HK-2 (cell line): ENCODE measurements at regions not wholly inside any gene's neighbourhood (a gene's known extent, or its start where the extent isn't known, plus 50 kb on each side); places are given as distances from the start of the nearest gene placed in this dataset.
A peak's percentile ranks its signal among the peaks of the same experiment; 100 is the strongest.

Experiments used
- DNase-seq: peaks from one replicate; pipeline ENCODE4 v3.0.0-alpha.2; 2018; ENCODE audit not compliant: unreplicated experiment

DNA sequence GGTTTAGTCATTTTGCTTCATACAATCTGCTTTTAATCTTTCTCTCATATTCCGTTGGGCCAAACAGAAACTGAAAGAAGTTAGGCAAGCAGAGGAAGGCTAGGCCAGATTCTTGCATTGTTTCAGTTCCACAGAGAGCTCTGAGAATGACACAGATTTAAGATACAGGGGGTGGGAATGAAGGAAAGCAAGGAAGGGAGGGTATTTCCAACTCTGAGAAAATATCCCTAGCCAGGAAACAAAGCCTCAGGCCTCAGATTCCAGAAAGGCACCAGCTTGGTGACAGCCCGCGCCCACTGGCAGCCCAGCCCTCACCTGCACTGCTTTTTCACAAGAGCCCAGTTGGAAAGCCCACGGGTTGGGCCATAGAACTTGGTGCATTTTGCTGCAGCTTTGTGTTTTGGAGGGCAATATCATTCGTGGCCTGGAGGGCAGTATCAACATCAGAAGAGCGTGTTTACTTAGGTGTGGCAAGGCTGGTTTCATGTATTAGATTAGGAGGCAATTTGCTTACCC lies 63.5 kb downstream of the ENC1 start:
- no peak for DNase-seq

DNA sequence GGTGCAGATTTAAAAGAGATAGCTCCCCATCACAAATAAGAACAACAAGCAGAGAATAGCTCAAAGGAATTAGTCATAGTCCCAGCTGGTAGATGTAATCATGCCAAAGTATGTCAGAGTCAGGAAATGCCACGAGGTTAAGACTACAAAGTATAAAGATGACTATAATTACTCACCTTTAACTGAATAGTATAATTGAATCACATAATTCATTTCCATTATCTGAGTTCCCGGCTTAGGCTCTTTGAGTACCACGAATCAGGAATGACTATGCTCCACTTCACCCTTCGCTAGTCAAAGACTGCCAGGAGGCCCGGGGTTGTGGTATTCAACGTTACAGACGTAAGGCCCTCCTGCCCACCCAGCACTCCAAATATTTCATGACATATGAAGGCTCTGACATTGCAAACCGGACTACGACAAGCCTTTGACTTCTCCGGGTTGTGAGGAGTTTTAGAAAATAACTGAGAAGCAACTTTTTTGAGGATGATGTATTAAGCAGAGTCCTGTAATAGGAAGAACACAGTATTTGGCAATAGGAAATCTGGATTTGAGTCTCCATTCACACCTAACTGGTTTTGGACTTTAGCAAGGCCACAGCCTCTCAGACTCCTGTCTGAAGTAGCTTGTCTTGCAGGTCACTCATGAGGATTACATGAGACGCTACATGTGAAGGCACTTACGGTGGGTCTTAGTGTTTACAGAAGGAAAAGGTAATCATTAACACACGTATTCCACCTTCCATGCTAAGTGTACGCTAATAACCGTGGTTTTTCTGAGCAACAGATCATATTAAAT lies 64.6 kb downstream of the ENC1 start:
- DNase-seq, result peak; percentile 38

DNA sequence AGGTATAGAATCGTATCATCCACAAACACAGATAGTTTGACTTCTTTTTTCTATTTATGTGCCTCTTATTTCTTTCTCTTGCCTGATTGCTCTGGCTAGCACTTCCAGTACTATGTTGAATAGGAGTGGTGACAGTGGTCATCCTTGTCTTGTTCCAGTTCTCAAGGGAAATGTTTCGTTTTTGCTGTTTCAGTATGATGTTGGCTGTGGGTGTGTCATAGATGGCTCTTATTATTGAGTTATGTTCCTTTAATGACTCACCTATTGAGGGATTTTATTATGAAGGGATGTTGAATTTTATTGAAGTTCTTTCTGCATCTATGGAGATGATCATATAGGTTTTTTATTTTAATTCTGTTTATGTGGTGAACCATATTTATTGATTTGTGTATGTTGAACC lies 70.3 kb downstream of the ENC1 start:
- DNase-seq, result no peak

GRCh38 chr5:74567411-74567995 lies 73.0 kb downstream of the ENC1 start:
- DNase-seq, result no peak

GRCh38 chr5:74562122-74562521 lies 78.4 kb downstream of the ENC1 start:
- DNase-seq, result no peak

GRCh38 chr5:74560245-74560644 lies 80.3 kb downstream of the ENC1 start:
- no peak for DNase-seq

DNA sequence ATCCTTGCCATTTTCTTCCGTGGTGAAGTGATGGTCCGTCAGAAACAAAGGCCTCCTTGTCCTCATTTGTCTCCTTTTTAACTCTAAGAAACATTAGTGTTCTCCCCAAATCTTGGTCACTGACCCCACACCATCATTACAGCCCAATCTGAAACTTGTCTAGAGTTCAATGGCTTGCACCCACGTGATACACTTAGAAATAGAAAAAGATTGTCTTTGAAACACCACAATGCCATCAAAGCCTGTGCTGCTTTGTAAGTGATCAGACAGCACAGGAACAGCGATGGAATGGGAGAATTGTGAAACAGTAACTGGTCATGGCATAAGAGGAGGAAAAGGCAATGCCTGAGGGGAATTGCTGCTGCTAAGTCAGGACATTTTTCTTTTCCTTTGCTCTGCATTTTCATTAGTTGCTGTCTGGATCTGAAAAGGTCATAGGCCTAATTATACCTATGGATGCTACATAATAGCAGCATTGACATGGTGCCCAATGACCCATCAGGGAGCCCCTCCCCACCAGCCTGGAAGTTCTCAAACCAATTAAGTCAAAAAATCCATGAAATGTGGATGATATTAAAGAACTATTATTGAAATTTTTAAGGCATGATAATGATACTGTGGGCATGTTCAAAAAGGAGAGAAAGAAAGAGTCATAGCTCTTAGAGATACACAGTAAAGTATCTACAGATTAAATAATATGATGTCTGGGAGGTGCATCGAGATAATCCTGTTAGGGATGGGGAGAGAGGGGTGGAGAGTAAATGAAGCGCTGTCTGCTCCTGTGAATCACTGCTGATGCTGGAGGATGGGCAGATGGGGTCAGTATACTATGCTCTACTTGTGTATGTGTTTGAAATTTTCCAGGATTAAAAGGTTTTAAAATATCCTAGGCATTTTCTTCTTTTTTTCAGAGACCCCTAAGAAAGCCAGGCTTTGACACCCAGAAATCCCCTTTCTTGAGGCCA lies 83.6 kb downstream of the ENC1 start:
- no peak for DNase-seq

DNA sequence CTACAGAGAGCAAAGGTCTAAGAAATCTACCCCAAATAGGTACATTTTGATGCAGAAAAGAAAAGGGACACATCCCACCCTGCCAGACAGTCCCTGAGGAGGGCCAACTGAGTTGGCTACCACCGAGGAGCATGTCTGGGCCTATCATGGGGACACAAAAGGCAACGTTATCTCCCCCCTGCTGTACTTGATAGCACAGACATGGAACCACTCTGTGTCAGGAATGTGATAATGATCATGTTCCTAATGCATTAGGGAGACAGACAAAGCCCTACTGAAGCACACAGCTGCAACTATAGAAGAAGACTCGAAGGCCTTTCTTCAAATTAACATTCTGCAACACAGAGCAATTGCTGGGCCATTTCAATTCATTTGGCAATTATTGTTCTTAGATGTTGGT lies 84.5 kb downstream of the ENC1 start:
- DNase-seq, result no peak

GRCh38 chr5:74552101-74552500 lies 88.4 kb downstream of the ENC1 start:
- no peak for DNase-seq

- DNase-seq, result no peak
These were observed 89.6 kb downstream of the ENC1 start for GRCh38 chr5:74550927-74551326.

GRCh38 chr5:74549384-74549783 lies 91.1 kb downstream of the ENC1 start:
- DNase-seq, result no peak

GRCh38 chr5:74546796-74547195 lies 93.7 kb downstream of the ENC1 start:
- DNase-seq, result no peak

- no peak for DNase-seq
These were observed 95.7 kb downstream of the ENC1 start for GRCh38 chr5:74544811-74545210.

- DNase-seq, result peak; percentile 72
These were observed 97.1 kb downstream of the ENC1 start for GRCh38 chr5:74543162-74543995.

DNA sequence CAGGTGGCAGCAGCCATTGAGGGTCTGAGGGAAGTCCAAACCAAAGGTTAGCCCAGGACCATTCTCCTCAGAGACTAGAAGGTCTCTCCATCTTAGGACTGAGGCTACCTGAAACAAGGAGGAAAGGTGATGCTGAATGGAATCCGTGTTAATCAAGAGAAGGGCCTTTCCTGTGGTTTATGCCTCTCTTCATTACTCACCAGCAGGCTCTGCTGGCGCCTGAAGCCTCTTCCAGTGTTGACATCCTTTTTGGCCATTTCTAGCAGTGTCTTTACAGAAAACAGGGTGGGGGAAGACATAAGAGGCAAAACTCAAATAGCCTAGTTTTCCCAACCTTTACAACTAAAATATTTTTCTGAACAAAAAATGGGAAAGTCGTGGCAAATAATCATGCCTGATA lies 98.0 kb downstream of the ENC1 start:
- DNase-seq, result peak; percentile 17

DNA sequence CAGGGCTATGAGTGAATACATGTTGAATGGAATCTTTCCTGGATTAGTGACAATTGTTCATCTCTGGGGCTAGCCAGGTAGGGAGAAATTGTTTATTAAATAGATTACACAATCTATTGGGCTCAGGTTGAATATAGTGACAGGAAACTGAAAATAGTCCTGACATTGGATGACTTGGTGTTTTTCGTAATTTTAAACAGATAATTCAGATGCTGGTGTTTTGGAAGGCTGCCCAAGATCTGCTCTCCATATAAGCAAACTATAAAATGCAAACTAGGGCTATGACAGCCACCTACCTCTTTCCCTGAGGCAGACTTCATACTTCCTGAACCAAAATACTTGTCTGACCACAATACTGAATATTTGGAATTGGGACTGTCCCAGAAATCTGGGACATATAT lies 99.1 kb downstream of the ENC1 start:
- no peak for DNase-seq

DNA sequence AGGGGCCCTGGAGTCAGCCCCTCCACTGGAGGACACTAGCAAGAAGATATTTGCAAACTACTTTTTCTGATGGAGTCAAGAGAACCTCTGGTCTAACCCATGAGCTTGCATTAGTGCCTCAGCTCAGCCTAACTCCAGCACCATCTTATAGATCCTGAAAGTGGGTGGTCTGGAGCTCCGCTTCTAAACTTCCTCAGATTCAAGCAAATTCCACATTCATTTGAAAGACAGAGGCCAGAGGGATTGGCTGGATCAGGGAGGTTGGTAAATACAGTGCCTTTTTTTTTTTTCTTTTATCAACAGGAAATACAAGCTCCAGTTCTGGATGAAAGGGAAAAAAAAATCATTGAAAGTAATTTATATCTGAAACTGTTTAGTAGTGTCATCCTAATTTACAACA lies 99.9 kb downstream of the ENC1 start:
- no peak for DNase-seq

GRCh38 chr5:74539986-74540385 lies 100.5 kb downstream of the ENC1 start:
- no peak for DNase-seq

GRCh38 chr5:74538206-74538661 lies 102.3 kb downstream of the ENC1 start:
- DNase-seq, result no peak

- DNase-seq, result no peak
These were observed 103.9 kb downstream of the ENC1 start for GRCh38 chr5:74536658-74537057.

GRCh38 chr5:74535926-74536325 lies 104.6 kb downstream of the ENC1 start:
- DNase-seq, result no peak
